Stimulated activated CD8-positive, alpha-beta memory T cell treated with anti-CD3 and anti-CD28 coated beads, Interleukin-2, amount 100 ng/mL, for 1 hour (primary cell): ENCODE measurements at regions not wholly inside any gene's neighbourhood (a gene's known extent, or its start where the extent isn't known, plus 50 kb on each side); places are given as distances from the start of the nearest gene placed in this dataset.
"Not testable (repeated sequence)": the region's sequence is repeated elsewhere in the genome, so short reads cannot be mapped to it uniquely, and the experiment has no call there.

Experiments used
- DNase-seq, 2 donors: peaks; one replicate each; pipeline ENCODE4 v3.0.0-alpha.2; 2020; ENCODE audit warnings: low read depth in 2 of 2

DNA sequence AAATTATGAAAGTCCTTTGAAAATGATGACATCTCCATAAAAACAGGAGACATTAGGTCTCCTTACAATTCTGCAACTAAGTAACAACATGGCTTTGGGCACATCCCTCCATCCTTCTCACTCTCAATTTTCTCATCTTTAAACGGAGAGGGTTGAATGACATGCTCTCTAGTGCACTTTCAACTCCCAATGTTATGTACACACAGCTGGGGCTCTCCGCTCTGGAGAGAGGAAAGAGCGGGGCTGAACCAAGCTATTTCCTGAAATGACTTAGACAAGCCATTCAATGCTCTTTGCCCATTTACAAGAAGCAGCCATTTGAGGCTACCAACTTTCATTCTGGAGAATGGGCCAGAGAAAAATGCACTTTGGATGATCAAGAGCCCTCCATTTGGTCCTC lies 144.2 kb upstream of the BNIP2 start:
- no peak for DNase-seq

- no peak for DNase-seq
Observed at GRCh38 chr15:59830873-59831272, 141.8 kb upstream of the BNIP2 start.

GRCh38 chr15:59830098-59830497 lies 141.0 kb upstream of the BNIP2 start:
- no peak for DNase-seq

- no peak for DNase-seq
Observed at GRCh38 chr15:59828861-59829260, 139.7 kb upstream of the BNIP2 start.

GRCh38 chr15:59828263-59828662 lies 139.1 kb upstream of the BNIP2 start:
- no peak for DNase-seq

GRCh38 chr15:59825901-59826300 lies 136.8 kb upstream of the BNIP2 start:
- DNase-seq = no peak

DNA sequence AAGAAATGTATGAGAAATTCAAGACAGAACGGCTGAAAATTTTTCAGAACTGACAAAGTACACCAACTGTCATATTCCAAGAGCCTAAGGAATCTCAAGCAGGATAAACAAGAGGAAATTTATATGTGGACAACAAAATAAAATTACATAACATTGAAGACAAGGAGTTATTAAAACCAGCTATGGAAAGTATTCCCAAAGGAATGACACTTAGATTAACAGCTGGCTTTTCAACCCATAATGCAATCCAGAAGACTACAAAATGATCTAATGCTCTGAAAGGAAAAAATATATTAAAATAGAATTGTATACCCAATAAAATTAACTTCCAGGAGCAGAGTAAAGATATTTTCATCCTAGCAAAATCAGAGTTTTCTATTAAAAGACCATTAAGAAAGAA lies 132.2 kb upstream of the BNIP2 start:
- no peak for DNase-seq

GRCh38 chr15:59819092-59819491 lies 130.0 kb upstream of the BNIP2 start:
- DNase-seq = no peak

- DNase-seq = no peak
Observed at GRCh38 chr15:59818336-59818735, 129.2 kb upstream of the BNIP2 start.

DNA sequence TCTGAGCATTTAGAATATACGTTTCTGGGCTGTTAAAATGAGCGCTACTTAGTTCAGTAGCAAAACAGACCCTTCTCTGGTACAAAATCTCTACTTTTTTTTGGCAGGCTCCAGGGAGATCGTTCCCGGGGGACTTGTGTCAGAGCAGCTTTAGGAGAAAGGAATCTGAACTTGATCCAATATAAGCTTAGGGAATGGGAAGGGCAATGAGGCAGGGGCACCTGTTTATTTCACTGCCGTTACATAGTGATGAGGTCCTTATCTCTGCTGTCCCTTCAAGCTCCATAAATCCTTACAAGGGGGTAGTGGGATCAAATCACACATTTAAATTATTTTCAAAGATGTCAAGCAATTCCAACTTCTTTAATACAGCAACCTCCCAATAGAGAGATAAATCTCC lies 128.7 kb upstream of the BNIP2 start:
- DNase-seq = no peak

GRCh38 chr15:59817053-59817452 lies 127.9 kb upstream of the BNIP2 start:
- DNase-seq = no peak

- DNase-seq = no peak
Observed at GRCh38 chr15:59814409-59814808, 125.3 kb upstream of the BNIP2 start.

- no peak for DNase-seq
Observed at GRCh38 chr15:59812889-59813288, 123.8 kb upstream of the BNIP2 start.

- DNase-seq = no peak
Observed at GRCh38 chr15:59812250-59812870, 123.2 kb upstream of the BNIP2 start.

GRCh38 chr15:59803293-59803966 lies 114.3 kb upstream of the BNIP2 start:
- DNase-seq = peak; percentile 34 to 51

DNA sequence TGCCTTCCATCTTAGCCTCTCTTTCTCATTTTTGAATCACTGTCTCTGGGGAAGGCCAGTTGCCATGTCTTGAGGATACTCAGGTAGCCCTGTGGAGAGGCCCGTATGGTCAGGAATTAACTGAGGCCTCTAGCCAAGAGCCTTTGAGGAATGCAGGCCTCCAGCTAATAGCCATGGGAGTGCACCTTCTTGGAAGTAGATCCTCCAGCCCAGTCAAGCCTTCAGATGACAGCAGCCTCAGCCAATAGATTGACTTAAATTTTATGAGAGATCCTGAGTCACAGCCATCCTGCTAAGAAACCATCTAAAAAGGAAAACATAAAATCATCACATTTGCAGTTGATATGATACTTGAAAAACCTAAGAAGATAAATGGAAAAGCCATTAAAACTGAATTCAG lies 112.5 kb upstream of the BNIP2 start:
- DNase-seq = no peak

DNA sequence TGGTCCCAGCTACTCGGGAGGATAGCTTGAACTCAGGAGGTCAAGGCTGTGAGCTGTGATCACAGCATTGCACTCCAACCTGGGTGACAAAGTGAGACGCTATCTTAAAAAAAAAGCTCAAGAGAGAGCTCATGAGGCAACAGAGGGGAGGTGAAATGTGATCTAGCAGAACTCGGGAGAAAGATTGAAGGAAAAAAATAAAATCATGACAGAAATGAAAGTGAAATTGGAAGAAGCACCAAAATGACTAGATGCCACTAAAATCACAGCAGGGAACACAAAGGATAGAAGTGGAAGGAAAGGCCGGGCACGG lies 109.4 kb upstream of the BNIP2 start:
- DNase-seq = no peak

DNA sequence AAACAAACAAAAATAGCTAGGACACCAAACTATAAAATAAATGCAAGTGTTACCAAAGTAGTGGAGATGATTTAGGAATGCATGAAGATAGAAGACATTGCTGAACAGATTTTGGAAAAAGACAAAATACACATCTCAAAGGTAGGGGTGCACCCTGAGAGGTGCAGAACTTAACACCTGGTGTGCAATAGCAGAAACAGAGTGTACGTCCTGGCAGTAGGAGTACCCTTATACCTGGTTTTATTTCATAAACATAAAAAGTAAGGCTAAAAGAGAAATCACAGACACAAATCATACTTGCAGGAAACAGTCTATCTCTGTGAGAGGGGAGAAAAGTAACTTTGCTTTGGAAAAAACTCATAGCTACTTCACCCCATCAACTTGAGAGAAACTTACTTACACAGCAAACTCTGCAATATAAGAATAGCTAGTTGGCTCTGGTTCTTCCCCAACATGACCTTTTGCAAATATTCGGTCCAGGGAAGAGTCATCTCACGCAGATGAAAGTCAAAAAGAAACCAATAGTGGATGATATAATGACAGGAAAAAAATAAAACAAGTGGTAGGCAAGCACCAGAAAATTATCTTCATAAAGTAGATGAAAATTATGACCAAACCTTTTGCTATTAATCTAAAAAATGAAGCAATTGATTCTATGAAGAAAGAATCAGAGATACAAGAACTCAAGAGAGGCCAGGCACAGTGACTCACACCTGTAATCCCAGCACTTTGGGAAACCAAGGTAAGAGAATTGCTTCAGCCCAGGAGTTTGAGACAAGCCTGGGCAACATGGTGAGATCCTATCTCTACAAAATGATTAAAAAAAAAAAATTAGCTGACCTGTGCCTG lies 108.9 kb upstream of the BNIP2 start:
- DNase-seq = no peak

DNA sequence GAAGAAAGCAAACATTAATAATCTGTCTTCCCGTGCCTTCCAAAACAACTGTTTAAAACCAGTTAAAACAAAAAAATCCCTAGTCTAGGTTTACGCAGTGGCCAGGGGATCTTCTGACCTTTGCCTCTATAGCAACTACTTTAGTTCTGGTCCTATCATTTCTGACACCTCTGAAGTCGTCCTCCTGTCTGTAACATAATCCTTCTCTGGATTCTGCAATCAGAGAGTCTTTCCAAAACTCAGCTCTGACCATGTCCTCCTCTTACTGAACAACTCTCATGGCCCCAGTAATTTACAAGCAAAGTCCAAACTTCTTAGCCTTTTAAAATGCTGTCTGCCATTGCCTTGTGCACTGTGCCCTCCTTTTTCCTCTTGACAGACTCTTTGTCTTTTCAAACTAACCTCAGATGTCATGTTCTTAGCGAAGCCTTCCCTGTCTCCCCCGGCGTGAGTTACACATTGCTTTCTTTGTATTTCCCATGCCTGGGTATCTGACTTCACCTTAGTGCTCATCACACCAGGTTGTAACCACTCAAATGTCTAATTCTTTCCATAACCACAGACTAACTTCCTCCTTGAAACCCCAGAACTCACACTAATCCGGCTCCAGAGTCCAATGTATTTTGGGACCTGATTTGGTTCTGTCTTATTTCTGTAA lies 105.2 kb upstream of the BNIP2 start:
- DNase-seq = no peak

DNA sequence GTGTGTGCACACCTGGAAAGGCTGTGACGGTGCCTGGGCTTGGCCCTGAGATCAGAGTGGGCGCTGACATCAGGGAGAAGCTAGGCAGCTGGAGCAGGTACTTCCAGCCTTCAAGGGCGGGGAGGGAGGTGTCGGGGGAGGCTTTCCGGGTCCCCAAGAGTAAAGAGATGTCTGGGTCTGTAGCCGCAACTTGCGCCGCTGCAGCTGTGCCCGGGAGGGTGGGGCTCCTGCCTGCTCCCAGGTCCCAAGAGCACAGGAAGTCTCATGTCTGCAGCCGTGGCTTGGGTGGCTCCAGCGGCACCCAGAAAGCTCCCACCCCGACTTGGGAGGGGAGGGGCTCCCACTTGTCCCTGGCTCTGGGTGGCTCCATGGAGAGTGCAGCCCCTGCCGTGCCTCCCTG lies 103.2 kb upstream of the BNIP2 start:
- no peak for DNase-seq

- no peak for DNase-seq
Observed at GRCh38 chr15:59791755-59792154, 102.6 kb upstream of the BNIP2 start.

- no peak for DNase-seq
Observed at GRCh38 chr15:59791079-59791478, 102.0 kb upstream of the BNIP2 start.

DNA sequence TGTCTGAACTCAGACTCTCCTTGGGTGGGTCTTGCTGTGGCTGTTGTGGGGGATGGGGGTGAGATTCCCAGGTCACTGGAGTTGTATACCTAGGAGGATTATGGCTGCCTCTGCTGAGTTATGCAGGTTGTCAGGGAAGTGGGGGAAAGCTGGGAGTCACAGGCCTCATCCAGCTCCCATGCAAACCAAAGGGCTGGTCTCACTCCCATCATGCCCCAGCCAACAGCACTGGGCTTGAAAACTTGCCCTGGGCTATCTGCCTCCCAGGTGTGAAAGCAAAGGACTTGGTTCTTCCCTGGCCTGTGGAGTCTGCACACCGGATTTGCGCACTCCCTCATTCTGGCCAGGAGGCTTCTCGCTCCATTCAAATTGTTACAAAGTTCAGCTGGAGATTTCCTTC lies 97.3 kb upstream of the BNIP2 start:
- not testable (repeated sequence) for DNase-seq
